Stimulated activated naive B cell treated with anti-CD40 and anti-IgM and Interleukin-4, amounts not matched to agents 10 μg/mL and 1 μg/mL and 100 μg/mL, for 72 hours (primary cell): ENCODE measurements at regions not wholly inside any gene's neighbourhood (a gene's known extent, or its start where the extent isn't known, plus 50 kb on each side); places are given as distances from the start of the nearest gene placed in this dataset.
"Not testable (repeated sequence)": the region's sequence is repeated elsewhere in the genome, so short reads cannot be mapped to it uniquely, and the experiment has no call there.

ENCODE experiments used
- ATAC-seq, 2 donors: fragments of 150-1000 bp; cut with Tn5 transposase; replicated peaks; 2 replicates each; pipeline ENCODE4 v1.10.0; 2021; ENCODE audit warnings: moderate library complexity in 1 of 2
- DNase-seq: peaks from one replicate; pipeline ENCODE4 v3.0.0; 2021
- H3K27ac Mint-ChIP-seq: one replicate; pipeline ENCODE4 v1.8.0; 2022; ENCODE audit warnings: mild to moderate bottlenecking, mixed read lengths
- H3K27me3 Mint-ChIP-seq, 2 donors: one replicate each; pipeline ENCODE4 v1.8.0; 2022; ENCODE audit warnings: mixed read lengths in 2 of 2
- H3K36me3 Mint-ChIP-seq, 2 donors: one replicate each; pipeline ENCODE4 v1.8.0; 2022; ENCODE audit warnings: mixed read lengths in 2 of 2, mild to moderate bottlenecking in 1 of 2
- H3K4me1 Mint-ChIP-seq, 2 donors: one replicate each; pipeline ENCODE4 v1.8.0; 2022; ENCODE audit warnings: mixed read lengths in 2 of 2, mild to moderate bottlenecking in 1 of 2
- H3K4me3 Mint-ChIP-seq, 2 donors: one replicate each; pipeline ENCODE4 v1.8.0; 2022; ENCODE audit warnings: mild to moderate bottlenecking in 2 of 2, mixed read lengths in 2 of 2, moderate library complexity in 1 of 2
- H3K9me3 Mint-ChIP-seq, 2 donors: one replicate each; pipeline ENCODE4 v1.8.0; 2022; ENCODE audit warnings: mixed read lengths in 2 of 2, mild to moderate bottlenecking in 1 of 2

DNA sequence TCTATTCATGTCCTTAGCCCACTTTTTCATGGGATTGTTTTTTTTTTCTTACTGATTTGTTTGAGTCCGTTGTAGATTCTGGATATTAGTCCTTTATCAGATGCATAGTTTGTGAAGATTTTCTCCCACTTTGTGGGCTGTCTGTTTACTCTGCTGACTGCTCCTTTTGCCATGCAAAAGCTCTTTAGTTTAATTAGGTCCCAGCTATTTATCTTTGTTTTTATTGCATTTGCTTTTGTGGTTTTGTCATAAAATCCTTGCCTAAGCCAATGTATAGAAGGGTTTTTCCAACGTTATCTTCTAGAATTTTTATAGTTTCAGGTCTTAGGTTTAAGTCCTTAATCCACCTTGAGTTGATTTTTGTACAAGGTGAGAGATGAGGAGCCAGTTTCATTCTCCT, 358.9 kb downstream of the ADAMTS20 start:
- DNase-seq, H3K4me3 Mint-ChIP-seq, H3K27me3 Mint-ChIP-seq, H3K27ac Mint-ChIP-seq, H3K4me1 Mint-ChIP-seq, ATAC-seq, H3K36me3 Mint-ChIP-seq, H3K9me3 Mint-ChIP-seq: not testable (repeated sequence)

DNA sequence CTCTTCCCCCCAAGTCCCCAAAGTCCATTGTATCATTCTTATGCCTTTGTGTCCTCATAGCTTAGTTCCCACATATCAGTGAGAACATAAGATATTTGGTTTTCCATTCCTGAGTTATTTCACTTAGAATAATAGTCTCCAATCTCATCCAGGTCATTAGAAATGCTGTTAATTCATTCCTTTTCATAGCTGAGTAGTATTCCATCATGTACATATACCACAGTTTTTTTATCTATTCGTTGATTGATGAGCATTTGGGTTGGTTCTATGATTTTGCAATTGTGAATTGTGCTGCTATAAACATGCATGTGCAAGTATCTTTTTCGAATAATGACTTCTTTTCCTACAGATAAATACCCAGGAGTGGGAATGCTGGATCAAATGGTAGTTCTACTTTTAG, 359.6 kb downstream of the ADAMTS20 start:
- H3K36me3 Mint-ChIP-seq, DNase-seq, H3K27ac Mint-ChIP-seq, ATAC-seq, H3K4me3 Mint-ChIP-seq, H3K4me1 Mint-ChIP-seq, H3K27me3 Mint-ChIP-seq, H3K9me3 Mint-ChIP-seq: not testable (repeated sequence)

DNA sequence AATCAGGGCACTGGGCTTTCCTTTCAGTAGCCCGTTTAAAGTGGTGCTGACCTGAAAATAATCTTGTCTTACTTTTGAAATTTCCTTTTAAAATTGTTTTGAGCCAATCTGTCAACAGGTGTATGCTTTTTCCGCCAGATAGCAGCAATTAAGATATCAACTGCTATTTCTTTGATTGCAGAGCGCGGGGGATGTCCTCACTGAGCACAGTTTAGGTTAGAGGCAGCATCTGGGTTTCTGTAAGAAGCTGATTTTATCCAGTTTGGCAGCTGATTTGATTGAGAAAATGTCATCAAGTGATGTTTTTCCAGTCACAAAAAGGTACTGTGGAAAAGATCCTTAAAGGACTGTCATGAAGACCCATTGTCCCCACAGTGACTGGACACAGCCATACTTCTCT, 371.8 kb downstream of the ADAMTS20 start:
- Mint-ChIP-seq H3K36me3 (no peaks in the 10 kb centered on the region), H3K4me3 (no peak overlapping the region), H3K4me1 (no peaks in the 10 kb centered on the region), H3K9me3 (peaks cover 13 to 14% of the 10 kb centered on the region in 2 donors), H3K27ac (no peak overlapping the region), H3K27me3 (no peaks in the 10 kb centered on the region)
- ATAC-seq: no peak
- no peak for DNase-seq

DNA sequence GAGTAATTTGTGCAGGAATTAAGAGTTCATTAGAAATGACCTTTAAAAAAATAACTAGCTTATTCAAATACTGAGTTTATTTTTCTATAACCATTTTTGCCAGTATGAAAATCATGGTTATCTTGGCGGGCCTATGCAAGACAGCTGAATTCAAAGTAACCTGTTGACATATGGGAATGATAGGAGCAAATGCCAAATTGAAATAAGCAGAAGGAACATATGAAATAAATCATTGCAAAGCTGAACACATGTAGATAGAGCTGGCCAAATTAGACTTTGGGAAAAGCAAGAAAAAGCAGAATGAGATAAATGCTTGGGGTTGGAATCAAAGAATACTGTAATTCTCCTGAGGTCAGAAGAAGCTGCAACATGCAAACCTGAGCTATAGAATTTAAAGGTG, 372.5 kb downstream of the ADAMTS20 start:
- no peak for DNase-seq
- Mint-ChIP-seq H3K4me1 (no peaks in the 10 kb centered on the region), H3K4me3 (no peak overlapping the region), H3K9me3 (peaks cover 13 to 14% of the 10 kb centered on the region in 2 donors), H3K36me3 (no peaks in the 10 kb centered on the region), H3K27me3 (no peaks in the 10 kb centered on the region), H3K27ac (no peak overlapping the region)
- ATAC-seq: no peak

DNA sequence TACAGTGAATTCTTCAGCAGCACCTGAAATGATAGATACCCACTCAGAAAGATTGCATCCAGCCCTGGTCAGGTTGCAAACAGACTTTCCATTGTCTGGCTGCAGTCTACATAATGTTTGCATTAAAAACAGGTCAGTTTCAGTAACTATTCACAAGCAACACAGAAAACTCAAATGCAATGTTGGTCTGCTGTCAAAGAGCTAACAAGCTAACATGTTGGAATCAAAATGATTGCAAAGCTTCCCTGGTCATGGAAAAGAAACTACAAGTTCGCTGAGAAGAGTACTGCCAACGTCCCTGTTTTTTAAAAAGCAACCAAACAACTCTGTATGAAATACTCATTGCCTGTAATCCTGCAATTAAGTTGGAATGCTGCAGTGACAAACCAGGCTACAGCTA, 374.7 kb downstream of the ADAMTS20 start:
- DNase-seq: no peak
- Mint-ChIP-seq H3K4me3 (no peak overlapping the region), H3K9me3 (peaks cover 4 to 5% of the 10 kb centered on the region in 2 donors), H3K4me1 (no peaks in the 10 kb centered on the region), H3K36me3 (no peaks in the 10 kb centered on the region), H3K27ac (no peak overlapping the region), H3K27me3 (no peaks in the 10 kb centered on the region)
- no peak for ATAC-seq

DNA sequence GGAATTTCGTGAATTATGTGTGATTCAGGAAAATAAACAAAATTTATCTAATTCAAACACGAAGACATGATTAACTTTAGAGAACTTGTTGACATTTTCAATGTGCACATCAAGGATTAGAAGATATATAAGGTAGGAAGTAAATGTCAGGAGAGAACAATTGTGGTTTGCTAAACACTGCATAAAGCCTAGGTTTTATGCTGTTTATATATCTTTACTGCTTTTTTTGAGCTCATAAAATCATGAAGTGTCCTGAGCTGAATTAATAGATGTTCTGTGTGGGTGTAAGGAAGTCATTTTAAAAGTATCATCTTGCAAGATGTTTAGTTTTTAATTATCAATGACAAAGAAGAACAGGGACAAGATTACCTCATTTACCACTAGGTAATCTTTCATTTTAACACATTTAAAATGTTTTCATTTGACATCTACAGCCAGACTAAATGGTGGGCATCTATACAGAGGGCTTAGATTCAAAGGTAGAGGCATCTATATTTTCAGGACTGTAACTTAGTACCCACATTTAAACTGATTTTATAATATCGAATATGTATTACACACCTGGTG, 382.8 kb downstream of the ADAMTS20 start:
- no peaks in the 10 kb centered on the region for H3K27me3 Mint-ChIP-seq
- no peak overlapping the region for H3K4me3 Mint-ChIP-seq
- no peaks in the 10 kb centered on the region for H3K9me3 Mint-ChIP-seq
- no peak overlapping the region for H3K27ac Mint-ChIP-seq
- no peak for ATAC-seq
- no peaks in the 10 kb centered on the region for H3K4me1 Mint-ChIP-seq
- DNase-seq: no peak
- H3K36me3 Mint-ChIP-seq: no peaks in the 10 kb centered on the region

DNA sequence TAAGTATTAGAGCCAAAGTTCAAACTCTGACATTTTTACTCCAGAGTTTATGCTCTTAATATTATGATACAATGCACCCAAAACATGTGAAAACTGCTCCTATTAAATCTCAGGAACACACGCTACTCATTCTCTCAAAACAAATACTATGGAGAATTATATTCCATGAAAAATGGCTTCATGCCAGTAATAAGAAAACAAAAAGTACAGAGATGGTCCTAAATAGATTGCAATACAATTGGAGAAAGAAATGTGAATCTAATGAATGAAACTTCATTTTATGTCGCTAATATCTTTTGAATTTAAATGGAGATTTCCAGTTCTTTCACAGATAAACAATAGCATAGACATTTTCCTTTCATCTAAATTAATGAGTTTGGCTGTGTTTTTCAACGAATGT, 384.3 kb downstream of the ADAMTS20 start:
- no peak for DNase-seq
- H3K4me3 Mint-ChIP-seq: no peak overlapping the region

DNA sequence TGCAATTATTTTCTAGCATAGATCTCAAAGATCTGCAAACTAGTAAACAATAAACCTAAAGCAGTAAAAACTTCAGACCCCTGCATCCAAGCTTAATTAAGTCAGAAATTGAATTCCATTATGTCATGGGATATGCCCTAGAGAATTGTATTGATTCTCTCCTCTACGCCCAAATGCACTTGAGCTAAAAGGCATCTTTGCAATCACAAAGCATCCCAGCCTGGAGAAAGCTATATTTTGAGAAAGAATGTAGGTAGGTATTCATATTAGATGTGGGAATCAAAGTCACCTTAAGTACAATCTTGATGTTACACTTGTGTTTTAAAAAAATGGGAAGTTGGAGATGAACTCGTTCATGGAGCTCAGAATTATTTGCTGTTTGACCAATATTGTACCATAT, 386.7 kb downstream of the ADAMTS20 start:
- H3K4me1 Mint-ChIP-seq: no peaks in the 10 kb centered on the region
- no peaks in the 10 kb centered on the region for H3K36me3 Mint-ChIP-seq
- H3K27me3 Mint-ChIP-seq: no peaks in the 10 kb centered on the region
- H3K4me3 Mint-ChIP-seq: no peak overlapping the region
- H3K9me3 Mint-ChIP-seq: no peaks in the 10 kb centered on the region
- no peak for DNase-seq
- ATAC-seq: no peak
- no peak overlapping the region for H3K27ac Mint-ChIP-seq

More for the DNA sequence above, 384.3 kb downstream of the ADAMTS20 start:
- ATAC-seq: no peak
- no peaks in the 10 kb centered on the region for H3K27me3 Mint-ChIP-seq
- no peak overlapping the region for H3K27ac Mint-ChIP-seq
- H3K9me3 Mint-ChIP-seq: no peaks in the 10 kb centered on the region
- no peaks in the 10 kb centered on the region for H3K4me1 Mint-ChIP-seq
- H3K36me3 Mint-ChIP-seq: no peaks in the 10 kb centered on the region

DNA sequence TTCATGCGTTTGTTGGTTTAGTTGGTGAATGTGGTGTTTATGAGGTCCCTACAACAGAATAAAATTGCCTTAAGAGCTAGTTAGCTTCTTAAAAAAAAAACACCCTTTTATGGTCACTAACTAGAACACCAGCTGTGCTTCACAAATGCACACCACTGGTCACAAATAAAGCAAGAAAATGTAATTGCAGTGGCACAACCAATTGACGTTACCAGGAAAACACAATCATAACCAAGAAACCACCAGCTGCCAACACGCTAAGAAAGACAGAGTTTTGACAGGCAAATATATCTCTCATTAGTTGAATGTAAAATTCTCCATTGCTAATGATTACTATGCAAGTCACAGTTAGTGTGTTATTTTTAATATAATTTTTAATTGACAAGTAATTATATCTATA, 389.9 kb downstream of the ADAMTS20 start:
- Mint-ChIP-seq H3K36me3 (no peaks in the 10 kb centered on the region), H3K4me1 (no peaks in the 10 kb centered on the region), H3K27ac (no peak overlapping the region), H3K4me3 (no peak overlapping the region), H3K27me3 (peaks cover 0 to 5% of the 10 kb centered on the region in 2 donors), H3K9me3 (no peaks in the 10 kb centered on the region)
- ATAC-seq: no peak
- no peak for DNase-seq

DNA sequence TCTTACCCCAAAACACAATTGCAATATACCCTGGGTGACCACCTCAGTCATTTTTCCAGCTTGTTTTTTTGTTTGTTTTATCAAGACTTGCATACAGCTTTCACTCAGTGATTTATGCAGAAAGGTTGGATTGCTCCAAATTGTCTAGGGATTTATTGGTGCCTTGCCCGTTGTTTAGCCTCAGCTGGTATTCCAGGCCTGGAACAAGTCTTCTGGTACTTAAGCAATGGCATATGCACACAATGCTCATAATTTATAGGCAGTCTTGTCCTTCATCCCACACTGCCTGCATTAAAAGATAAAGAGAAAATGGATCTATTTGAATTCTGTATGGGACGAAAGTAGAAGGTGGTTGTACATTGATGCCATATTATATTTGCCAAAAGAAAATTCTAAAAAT, 392.5 kb downstream of the ADAMTS20 start:
- H3K27me3 Mint-ChIP-seq: peaks cover 0 to 6% of the 10 kb centered on the region in 2 donors
- ATAC-seq (no peak), DNase-seq (no peak)
- H3K4me1 Mint-ChIP-seq: no peaks in the 10 kb centered on the region
- H3K36me3 Mint-ChIP-seq: no peaks in the 10 kb centered on the region
- no peak overlapping the region for H3K27ac Mint-ChIP-seq
- H3K9me3 Mint-ChIP-seq: no peaks in the 10 kb centered on the region
- H3K4me3 Mint-ChIP-seq: no peak overlapping the region

DNA sequence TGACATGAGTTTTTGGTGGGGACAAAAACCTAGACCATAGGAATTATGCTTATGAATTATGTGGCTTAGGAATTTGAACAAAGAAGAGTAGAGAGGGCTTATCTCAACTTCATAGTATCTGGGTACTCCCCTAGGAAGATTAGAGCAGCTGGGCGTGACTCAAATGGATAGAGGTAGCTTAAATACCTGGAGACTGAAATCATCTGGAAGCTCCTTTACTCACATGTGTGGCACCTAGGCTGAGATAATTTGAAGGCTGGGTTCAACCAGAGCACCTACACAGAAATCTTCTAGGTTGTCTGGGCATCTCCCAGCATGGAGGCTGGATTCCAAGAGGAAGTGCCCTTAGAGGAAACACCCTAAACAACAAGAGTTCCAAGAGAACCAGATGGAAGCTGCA, 393.9 kb downstream of the ADAMTS20 start:
- Mint-ChIP-seq H3K27ac (no peak overlapping the region), H3K36me3 (no peaks in the 10 kb centered on the region), H3K4me3 (no peak overlapping the region), H3K4me1 (no peaks in the 10 kb centered on the region), H3K9me3 (no peaks in the 10 kb centered on the region), H3K27me3 (peaks cover 0 to 6% of the 10 kb centered on the region in 2 donors)
- DNase-seq (no peak), ATAC-seq (no peak)

DNA sequence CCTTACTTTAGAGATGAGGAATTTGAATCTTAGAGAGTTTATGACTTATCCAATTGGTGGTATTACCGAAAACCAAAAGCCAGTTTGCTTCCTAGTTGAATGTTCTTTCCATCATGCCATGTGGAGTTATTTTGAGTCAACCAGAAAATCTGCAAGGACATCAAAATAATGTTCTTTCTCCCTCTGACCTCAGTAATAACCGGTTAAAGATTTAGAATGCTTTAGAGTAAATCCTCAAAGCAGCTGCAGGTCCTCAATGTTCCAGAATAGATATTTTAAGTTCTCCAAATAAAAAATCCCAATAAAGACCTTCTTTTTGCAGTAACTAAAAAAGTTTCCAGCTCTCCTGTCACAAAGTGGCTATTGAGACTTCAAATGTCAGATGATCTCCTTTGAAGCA, 396.6 kb downstream of the ADAMTS20 start:
- ATAC-seq: no peak
- Mint-ChIP-seq H3K4me1 (no peaks in the 10 kb centered on the region), H3K4me3 (no peak overlapping the region)

DNA sequence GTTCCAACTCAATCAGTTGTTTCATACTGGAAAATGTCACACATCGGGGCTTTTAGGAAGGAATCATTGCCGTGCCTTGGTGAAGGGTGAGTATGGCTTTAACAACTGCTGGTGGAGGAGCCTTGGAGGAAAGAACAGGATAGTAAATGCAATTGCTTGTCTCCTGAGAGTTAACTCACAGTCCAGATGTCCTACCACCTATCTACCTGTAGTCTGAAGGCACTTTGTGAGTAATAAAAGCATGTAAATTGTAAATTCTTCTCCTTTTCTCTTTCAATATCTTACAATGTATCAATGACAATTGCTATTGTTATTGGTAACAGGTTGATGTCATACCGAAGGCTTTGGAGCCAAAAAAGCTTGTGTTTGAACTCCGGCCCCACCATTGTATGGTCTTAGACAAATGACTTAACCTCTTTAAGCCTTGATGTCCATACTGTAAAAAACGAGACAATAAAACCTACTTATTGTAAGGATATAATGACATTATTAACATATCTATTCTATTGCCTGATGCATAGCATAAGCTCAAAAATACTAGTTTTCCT, 397.4 kb downstream of the ADAMTS20 start:
- H3K27me3 Mint-ChIP-seq: peaks cover 0 to 6% of the 10 kb centered on the region in 2 donors
- H3K36me3 Mint-ChIP-seq: no peaks in the 10 kb centered on the region
- DNase-seq (no peak), ATAC-seq (no peak)
- H3K27ac Mint-ChIP-seq: no peak overlapping the region
- H3K4me3 Mint-ChIP-seq: no peak overlapping the region
- no peaks in the 10 kb centered on the region for H3K4me1 Mint-ChIP-seq
- H3K9me3 Mint-ChIP-seq: no peaks in the 10 kb centered on the region

More for the DNA sequence above, 396.6 kb downstream of the ADAMTS20 start:
- Mint-ChIP-seq H3K9me3 (no peaks in the 10 kb centered on the region), H3K36me3 (no peaks in the 10 kb centered on the region), H3K27me3 (peaks cover 0 to 6% of the 10 kb centered on the region in 2 donors), H3K27ac (no peak overlapping the region)
- DNase-seq: no peak

DNA sequence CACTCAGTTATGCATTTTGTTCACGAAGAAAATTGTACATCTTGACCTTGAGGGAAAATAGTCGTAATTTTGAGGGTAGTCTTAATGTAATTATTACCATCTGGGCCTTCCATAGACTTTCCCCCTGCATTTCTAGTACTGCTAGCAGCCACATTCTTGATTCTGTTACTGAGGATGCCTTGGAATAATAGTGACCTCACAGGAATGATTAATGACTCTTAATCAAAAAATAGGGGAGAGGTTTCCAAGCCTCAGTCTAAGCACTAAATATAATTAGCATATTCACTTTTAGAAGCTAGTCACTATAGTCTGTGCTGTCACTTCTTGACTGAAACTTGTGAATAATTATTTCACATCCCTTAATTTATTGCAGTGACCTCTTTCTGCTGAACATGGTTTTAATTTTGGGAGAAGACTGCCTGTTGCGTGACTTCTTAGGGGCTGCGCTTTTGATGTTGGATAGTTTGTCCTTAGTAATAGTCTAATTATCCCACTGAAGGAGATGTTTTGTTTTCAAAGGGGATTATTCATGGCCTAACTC, 400.5 kb downstream of the ADAMTS20 start:
- H3K4me1 Mint-ChIP-seq: no peaks in the 10 kb centered on the region
- no peak overlapping the region for H3K27ac Mint-ChIP-seq
- H3K36me3 Mint-ChIP-seq: no peaks in the 10 kb centered on the region
- no peaks in the 10 kb centered on the region for H3K9me3 Mint-ChIP-seq
- DNase-seq (no peak), ATAC-seq (no peak)
- H3K27me3 Mint-ChIP-seq: no peaks in the 10 kb centered on the region
- no peak overlapping the region for H3K4me3 Mint-ChIP-seq

DNA sequence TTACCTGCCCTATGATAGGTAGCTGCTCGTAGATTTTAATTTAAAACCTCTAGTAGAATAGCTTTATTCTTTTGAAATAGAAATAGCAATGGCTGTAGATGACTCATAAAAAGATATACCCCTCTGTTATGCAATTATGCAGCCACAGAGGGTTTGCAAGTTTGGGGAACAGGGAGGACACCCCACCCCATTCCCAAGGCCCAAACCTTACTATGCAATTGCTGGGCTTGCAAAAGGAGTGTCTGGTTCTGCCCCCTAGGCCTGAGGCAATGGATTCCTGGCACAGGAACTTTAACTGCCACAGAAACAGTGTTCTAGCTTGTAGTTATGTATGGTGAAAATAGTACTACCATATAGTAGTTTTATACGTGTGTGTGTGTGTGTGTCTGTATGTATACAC, 403.3 kb downstream of the ADAMTS20 start:
- Mint-ChIP-seq H3K9me3 (no peaks in the 10 kb centered on the region), H3K4me3 (no peak overlapping the region), H3K27me3 (no peaks in the 10 kb centered on the region), H3K4me1 (no peaks in the 10 kb centered on the region), H3K36me3 (no peaks in the 10 kb centered on the region), H3K27ac (no peak overlapping the region)
- ATAC-seq (no peak), DNase-seq (no peak)
